DMS 273 treated with DMSO at 0.1 percent for 48 hours (cell line): ENCODE measurements at regions not wholly inside any gene's neighbourhood (a gene's known extent, or its start where the extent isn't known, plus 50 kb on each side); places are given as distances from the start of the nearest gene placed in this dataset.

Source experiments
- DNase-seq: peaks from one replicate; lab custom pipeline; 2025; lab: John Stamatoyannopoulos, UW

DNA sequence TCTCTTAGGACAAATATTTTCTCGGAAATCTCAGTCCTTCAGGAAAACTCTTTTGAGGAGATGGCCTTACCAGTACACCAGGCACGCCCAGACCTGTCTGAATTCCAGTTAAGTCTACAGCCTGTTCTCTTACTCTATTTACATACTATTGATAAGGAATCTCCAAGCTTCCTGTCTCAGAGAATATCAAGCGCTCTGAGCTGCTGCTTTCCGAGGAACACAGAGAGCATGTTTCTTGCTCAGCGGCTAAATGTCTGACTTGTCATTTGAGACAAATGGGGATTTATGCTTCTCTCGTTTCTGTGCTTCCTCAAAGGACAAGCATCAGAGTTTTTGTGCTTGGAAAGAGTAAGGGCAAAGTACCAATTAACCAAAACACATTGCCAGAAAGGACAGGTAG lies 112.4 kb upstream of the CCDC54 start:
- DNase-seq: no peak

- DNase-seq: no peak
Observed at GRCh38 chr3:107265526-107265925, 111.7 kb upstream of the CCDC54 start.

- DNase-seq: no peak
Observed at GRCh38 chr3:107268469-107268868, 108.8 kb upstream of the CCDC54 start.

DNA sequence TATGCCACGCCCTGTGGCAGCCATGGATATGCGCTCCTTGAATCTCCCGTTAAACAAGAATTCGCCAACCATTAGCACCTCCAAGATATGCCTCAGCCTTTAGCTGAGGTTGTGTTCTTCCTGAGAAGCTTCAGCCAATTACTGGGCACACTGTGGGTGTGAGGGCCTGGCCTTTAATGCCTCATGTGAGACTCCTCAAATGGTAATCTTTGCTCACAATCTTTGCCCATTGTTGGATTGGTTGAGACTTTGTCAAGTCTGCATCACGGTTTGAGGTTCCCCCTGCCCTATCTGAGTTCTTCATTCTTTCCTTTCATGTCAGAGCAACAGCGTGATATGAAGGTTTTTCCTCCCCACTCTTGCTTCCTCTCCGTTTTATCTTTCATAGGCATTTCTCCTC lies 108.1 kb upstream of the CCDC54 start:
- DNase-seq: no peak

DNA sequence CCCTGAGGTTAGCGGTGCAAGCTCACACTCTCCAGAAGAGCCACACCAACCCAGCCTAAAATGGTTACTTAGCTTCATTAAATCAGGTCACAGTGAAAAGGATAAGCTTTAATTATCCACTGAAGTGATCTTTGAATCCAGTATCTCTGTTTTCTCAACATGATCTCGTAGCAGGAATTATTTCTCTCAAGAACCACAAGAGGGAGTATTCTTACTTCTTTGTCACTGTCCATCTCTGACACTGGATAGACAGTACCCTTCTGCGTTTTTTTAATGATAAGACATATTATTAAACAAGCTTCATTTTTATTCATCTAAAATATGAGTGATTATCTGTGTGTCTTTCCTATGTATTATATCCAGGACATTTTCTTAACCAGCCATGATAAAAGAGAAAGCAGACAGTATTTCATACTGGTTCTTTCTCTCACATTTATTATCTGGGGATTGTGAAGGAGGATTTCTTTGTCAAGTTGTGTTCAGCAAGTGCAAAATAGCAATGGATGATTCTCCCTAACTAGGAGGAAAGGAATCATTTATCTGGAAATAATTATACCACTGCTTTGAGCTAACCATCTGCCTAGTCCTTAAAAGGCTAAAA lies 105.4 kb upstream of the CCDC54 start:
- DNase-seq: peak; percentile 48

DNA sequence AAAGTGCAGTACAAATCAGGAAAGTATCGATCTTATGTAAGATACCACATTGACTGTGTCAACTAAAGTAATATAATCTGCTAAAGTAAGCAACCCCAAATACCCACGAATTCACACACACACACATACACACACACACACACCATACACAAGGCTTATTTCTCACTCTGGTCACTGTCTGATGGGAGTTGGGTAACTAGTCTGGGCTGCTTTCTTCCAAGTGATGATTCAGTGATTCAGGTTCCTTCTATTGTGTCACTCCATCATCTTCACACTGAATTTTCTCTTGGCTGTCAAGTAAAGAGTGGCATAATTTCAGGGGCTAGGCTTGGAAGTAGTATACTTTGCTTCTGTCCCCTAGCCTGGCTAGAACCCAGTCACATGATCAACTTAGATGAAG lies 104.8 kb upstream of the CCDC54 start:
- DNase-seq: no peak

GRCh38 chr3:107272885-107273284 lies 104.4 kb upstream of the CCDC54 start:
- no peak for DNase-seq

DNA sequence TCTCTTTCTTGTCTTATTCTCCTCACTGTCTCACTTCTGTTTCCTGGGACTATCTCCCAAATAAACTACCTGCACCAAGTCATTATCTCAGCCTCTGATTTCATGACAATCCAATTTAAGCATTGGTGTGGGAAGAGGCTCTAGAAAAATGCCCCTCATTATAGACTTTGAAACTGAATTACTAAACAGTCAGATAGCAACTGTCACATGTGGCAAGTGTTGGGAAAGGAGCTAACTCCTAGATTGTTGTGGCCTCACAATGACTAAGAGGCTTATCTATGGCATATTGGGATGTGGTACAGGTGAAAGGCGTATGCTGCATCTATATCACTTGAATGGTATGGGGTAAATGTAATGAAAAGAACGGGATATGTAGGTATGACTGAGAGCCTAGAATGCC lies 103.5 kb upstream of the CCDC54 start:
- DNase-seq: no peak

GRCh38 chr3:107275511-107275910 lies 101.7 kb upstream of the CCDC54 start:
- DNase-seq: no peak

GRCh38 chr3:107283948-107284347 lies 93.3 kb upstream of the CCDC54 start:
- DNase-seq: no peak

DNA sequence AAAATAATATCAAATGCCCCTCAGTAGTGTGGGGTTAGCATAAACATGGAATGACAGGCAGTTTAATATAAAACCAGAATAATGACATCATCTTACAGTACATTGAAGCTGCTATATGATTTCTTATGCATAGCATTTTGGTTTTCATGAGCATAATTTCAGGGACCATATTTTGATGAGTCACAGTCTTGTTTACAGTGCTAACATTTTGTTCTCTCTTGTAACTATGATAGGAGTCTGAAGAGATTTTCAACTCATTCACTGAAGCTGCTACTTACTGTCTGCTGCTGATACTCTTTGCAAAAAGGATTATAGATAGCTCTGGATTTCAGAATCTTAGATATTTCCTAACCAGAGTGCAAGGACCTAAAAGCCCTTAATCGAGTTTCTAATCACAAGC lies 92.6 kb upstream of the CCDC54 start:
- DNase-seq: no peak

GRCh38 chr3:107285197-107285596 lies 92.0 kb upstream of the CCDC54 start:
- no peak for DNase-seq

GRCh38 chr3:107289354-107289753 lies 87.9 kb upstream of the CCDC54 start:
- DNase-seq: no peak

GRCh38 chr3:107294117-107294516 lies 83.1 kb upstream of the CCDC54 start:
- no peak for DNase-seq

GRCh38 chr3:107297597-107297996 lies 79.6 kb upstream of the CCDC54 start:
- no peak for DNase-seq

DNA sequence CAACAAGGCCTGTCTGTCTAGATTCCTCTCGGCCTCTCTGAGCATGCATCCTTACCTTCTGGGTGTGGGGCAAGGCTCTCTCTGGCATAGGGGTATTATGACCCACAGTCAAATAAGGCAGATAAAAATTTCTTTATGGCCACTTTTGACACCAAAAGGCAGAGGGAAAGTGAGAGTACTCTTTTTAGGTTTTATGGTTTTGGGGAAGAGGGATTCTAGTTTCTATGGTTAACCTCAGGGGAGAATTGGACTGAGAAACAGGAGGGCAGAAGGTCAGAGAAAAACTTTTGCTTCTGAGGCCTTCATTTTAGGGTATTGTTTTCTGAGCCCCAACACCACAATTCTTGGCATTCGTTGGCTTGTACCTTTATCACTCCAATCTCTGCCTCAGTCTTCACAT lies 70.0 kb upstream of the CCDC54 start:
- no peak for DNase-seq

GRCh38 chr3:107308716-107309115 lies 68.5 kb upstream of the CCDC54 start:
- DNase-seq: no peak

DNA sequence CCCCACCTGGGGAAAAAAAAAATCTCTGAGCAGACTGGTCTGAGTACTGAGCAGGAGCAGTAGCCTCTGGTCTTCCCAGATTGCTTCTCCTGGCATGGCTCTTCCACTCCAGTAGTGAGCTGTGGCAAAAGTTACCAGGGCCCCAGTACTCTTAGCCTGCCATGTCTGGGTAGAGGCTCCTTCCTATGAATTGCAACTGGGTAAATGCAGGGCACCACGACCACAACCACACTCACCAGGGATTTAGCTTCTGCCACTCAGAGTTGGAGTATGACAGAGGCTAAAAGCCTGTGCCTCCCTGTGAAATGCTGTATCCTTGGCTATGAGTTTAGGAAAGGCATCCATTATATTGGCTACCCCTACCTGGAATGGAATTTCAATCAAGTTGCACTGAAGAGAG lies 67.9 kb upstream of the CCDC54 start:
- no peak for DNase-seq

- no peak for DNase-seq
Observed at GRCh38 chr3:107313711-107314110, 63.5 kb upstream of the CCDC54 start.

GRCh38 chr3:107315141-107315540 lies 62.1 kb upstream of the CCDC54 start:
- DNase-seq: no peak

GRCh38 chr3:107323723-107324122 lies 53.5 kb upstream of the CCDC54 start:
- DNase-seq: no peak

GRCh38 chr3:107325446-107325845 lies 51.8 kb upstream of the CCDC54 start:
- DNase-seq: no peak
